ENCODE measurements at regions not wholly inside any gene's neighbourhood (a gene's known extent, or its start where the extent isn't known, plus 50 kb on each side); places are given as distances from the start of the nearest gene placed in this dataset.

DNA sequence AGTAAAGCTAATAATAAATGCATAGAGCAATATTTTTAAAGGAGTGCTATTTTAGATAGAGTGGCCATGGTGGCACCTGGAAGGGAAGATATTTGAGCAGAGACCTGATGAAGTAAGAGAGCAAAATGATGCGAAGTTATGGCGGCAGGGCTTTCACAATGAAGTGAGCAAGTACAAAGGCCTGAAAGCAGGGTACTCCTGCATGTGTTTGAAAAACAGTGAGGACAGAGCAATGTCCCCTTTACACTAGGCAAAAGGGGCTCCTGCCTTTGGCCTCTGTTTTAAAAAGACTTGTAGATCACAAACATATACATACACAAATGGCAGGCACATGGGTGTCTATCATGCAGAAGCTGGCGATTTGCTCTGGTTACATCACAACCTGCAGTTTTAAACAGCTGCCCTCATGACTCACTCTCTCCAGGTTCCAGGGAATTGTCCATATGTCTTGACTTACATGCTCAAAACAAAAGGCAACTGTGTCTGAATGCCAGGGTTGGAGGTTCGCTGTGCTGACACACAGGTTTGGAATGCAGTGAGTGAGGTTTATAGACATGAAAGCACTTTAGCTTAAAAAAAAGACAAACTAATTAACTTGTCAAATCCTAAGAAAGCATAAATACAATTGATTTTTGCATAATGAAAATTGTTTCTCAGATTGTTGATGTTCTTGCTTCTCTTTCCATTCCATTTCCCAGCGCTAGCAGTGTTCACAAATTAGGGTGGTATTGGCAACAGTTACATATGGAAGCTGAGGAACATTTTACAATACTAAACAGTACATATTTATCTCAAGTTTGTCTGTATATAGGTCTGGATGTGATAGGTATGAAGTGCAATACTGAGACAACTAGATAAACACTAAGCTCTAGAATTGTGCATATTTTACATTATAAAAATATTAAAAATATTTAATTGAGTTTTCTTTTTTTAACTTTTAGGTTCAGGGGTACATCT, 313.9 kb downstream of the BARHL2 start:
- Mint-ChIP-seq H3K27ac (no peak overlapping the region), H3K27me3 (ENCODE audit: low read depth in 3 of 3) (peaks cover 0 to 2% (median 2%) of the 10 kb centered on the region in 3 donors)

DNA sequence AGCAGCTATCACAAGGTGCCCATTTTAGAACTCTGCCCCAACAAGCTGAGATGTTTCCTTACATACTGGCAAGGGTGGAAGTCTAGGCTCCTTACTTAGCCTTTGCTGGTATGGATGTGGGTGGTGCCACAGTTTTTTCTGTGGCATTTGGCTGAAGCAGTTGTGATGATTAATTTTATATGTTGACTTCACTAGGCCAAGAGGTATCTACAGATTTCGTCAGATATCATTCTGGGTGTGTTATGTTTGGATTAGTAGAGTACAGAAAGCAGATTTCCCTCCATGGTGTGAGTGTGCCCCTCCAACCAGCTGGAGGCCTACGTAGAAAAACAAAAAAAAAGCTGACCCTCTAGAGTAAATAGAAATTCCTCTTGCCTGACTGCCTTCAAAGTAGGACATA, 317.0 kb downstream of the BARHL2 start:
- no peak for DNase-seq
- Mint-ChIP-seq H3K9me3 (peaks cover 0 to 4% (median 0%) of the 10 kb centered on the region in 6 donors), H3K27ac (no peak overlapping the region), H3K4me3 (no peak overlapping the region), H3K4me1 (no peaks in the 10 kb centered on the region), H3K27me3 (ENCODE audit: low read depth in 3 of 3) (peaks cover 0 to 2% (median 0%) of the 10 kb centered on the region in 3 donors), H3K36me3 (no peaks in the 10 kb centered on the region)

More for the DNA sequence above, 313.9 kb downstream of the BARHL2 start:
- no peaks in the 10 kb centered on the region for H3K4me1 Mint-ChIP-seq
- DNase-seq, result no peak
- H3K9me3 Mint-ChIP-seq, result peaks cover 0 to 4% (median 0%) of the 10 kb centered on the region in 6 donors
- no peaks in the 10 kb centered on the region for H3K36me3 Mint-ChIP-seq
- H3K4me3 Mint-ChIP-seq, result no peak overlapping the region

DNA sequence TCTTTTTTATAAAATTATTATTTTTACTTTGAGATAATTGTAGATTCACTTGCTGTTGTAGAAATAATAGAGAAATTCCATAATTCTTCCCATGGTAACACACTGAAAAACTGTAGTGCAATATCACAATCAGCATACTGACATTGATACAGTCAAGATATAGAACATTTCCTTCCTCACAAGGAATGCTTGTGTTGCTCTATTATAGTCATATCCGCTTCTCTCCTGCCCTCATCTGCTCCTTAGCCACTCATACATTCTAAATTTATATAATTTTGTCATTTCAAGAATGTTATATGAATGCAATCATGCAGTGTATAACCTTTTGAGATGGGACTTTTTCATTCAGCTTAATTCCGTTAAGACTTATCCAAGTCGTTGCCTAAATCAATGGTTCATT, 320.2 kb downstream of the BARHL2 start:
- Mint-ChIP-seq H3K36me3 (no peaks in the 10 kb centered on the region), H3K4me1 (no peaks in the 10 kb centered on the region), H3K9me3 (peaks cover 0 to 4% (median 0%) of the 10 kb centered on the region in 6 donors), H3K4me3 (no peak overlapping the region), H3K27me3 (ENCODE audit: low read depth in 3 of 3) (peaks cover under 1 to 2% (median 2%) of the 10 kb centered on the region in 3 donors), H3K27ac (no peak overlapping the region)
- no peak for DNase-seq

DNA sequence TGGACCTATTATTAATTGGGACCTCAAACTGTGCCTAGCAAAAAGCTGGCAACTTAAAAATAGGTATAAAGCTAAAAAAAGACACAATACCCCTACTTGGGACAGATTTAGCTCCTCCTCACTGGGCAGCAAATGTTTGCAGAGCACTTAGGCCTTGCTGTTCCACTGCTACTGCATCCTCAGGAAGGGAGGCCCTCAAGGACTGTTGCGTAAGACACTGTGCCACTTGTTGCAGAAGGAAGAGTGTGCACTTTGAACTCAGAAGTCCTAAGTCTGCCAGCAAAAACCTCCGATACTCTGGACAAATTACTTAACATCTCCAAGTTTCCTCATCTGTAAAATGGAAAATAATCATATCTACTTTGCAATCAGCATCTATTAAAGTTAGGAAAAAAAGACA, 322.9 kb downstream of the BARHL2 start:
- no peaks in the 10 kb centered on the region for H3K4me1 Mint-ChIP-seq
- peaks cover 0 to 4% (median 0%) of the 10 kb centered on the region in 6 donors for H3K9me3 Mint-ChIP-seq
- H3K36me3 Mint-ChIP-seq, result no peaks in the 10 kb centered on the region
- peaks cover 2 to 4% (median 2%) of the 10 kb centered on the region in 3 donors for H3K27me3 Mint-ChIP-seq (ENCODE audit: low read depth in 3 of 3)
- DNase-seq, result no peak
- no peak overlapping the region for H3K27ac Mint-ChIP-seq
- no peak overlapping the region for H3K4me3 Mint-ChIP-seq

DNA sequence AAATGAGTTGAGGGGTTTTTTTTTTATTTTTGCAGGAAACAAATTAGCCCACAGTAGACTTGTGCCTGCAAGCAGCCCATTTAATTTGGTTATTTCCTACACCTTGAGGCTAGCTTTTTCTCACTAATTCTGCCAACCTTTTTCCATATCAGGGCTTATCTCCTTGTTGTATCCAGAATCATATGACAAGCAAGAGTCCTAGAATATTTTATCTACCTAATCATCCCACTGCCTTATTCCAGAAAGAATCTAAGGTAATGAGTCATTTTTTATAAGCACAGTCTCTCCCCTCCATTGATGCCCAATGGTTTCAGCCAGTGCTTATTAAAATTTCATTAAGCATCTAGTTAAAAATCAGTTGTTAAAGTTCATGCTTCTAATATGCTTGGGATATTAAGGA, 324.1 kb downstream of the BARHL2 start:
- peaks cover 0 to 2% (median 0%) of the 10 kb centered on the region in 6 donors for H3K9me3 Mint-ChIP-seq
- peaks cover 0 to 4% (median 2%) of the 10 kb centered on the region in 3 donors for H3K27me3 Mint-ChIP-seq (ENCODE audit: low read depth in 3 of 3)
- H3K4me1 Mint-ChIP-seq, result no peaks in the 10 kb centered on the region
- DNase-seq, result no peak
- H3K36me3 Mint-ChIP-seq, result no peaks in the 10 kb centered on the region
- no peak overlapping the region for H3K27ac Mint-ChIP-seq
- H3K4me3 Mint-ChIP-seq, result no peak overlapping the region

DNA sequence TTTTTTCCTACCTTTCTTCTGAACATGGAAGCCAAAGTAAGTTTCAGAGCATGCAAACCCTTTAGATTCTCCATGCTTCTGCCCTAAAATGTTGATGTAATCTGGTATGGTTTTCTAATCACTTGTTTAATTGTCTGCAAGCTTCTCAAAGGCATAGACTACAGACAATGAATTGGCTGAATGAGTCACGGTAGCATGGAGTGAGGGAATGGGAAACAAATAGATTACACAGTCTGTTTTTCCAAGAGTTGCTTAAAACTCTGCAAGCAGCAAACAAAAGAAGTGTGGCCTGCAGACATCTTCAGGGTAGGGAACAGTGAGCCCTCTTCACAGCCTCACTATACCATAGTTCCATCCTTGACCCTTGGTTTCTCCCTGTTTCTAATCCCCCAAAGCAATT, 326.0 kb downstream of the BARHL2 start:
- Mint-ChIP-seq H3K27me3 (ENCODE audit: low read depth in 3 of 3) (peaks cover 0 to 4% (median 2%) of the 10 kb centered on the region in 3 donors), H3K4me1 (no peaks in the 10 kb centered on the region), H3K36me3 (no peaks in the 10 kb centered on the region), H3K4me3 (no peak overlapping the region), H3K9me3 (peaks cover 0 to 2% (median 0%) of the 10 kb centered on the region in 6 donors), H3K27ac (no peak overlapping the region)
- no peak for DNase-seq

DNA sequence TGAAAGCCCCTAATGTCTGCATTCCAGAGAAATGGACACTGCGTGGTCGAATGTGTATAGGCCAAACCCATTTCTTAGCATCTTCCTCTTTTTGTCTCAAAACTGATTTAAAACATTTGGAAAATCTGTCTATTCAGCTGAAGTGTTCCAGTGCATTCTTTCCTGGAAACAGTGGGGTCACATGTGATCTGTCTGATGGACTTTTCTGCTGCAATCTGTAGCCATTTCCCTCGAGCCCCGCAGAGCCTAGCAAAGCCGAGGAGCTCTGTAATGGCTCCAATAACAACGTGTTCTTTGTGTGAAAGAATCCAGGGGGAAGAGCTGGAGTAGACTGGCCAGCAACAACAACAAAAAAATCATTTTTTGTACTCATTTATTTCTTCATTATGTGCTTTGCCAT, 329.3 kb downstream of the BARHL2 start:
- H3K27me3 Mint-ChIP-seq (ENCODE audit: low read depth in 3 of 3), result peaks cover 0 to 2% (median 2%) of the 10 kb centered on the region in 3 donors
- no peak overlapping the region for H3K4me3 Mint-ChIP-seq
- H3K27ac Mint-ChIP-seq, result no peak overlapping the region
- no peak for DNase-seq
- H3K36me3 Mint-ChIP-seq, result no peaks in the 10 kb centered on the region
- no peaks in the 10 kb centered on the region for H3K4me1 Mint-ChIP-seq
- no peaks in the 10 kb centered on the region for H3K9me3 Mint-ChIP-seq

DNA sequence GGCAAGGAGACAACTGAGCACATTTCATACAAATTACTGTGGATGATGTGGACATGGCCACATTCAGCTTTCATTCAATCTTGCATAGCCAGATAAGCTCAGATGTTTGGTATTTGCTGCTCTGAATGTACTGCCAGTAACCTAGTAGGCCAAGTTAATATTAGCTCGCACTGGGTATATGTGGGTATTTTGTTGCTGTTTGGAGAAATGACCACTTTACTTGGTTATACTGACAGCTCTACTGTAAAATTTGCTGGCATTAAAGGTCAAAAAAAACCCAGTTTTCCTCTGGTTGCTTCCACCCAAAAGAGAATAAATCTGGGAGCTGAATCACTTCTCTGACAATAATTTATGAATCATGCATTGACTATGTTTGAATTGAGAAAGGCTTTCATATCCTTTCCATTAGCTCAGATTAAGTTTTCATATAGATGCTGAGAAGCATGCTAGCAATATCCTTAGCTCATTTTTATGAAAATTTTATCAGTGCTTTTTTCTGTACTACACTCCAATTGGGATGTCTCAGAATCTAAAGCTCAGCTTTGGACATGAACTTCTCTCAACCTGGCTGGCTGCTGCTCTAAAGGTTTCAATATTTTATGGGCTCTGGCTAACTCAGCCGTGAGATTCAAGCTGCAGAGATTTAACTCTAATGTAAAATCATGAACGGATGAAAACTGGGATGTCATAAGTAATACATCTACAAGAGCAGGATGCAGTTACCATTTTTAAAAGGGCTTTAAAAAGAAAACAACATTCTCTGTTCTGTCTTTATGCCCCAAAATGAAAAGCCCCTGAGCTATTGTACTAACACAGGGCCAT, 330.0 kb downstream of the BARHL2 start:
- Mint-ChIP-seq H3K9me3 (no peaks in the 10 kb centered on the region), H3K36me3 (no peaks in the 10 kb centered on the region), H3K4me1 (no peaks in the 10 kb centered on the region), H3K4me3 (no peak overlapping the region), H3K27me3 (ENCODE audit: low read depth in 3 of 3) (peaks cover 0 to 2% (median 2%) of the 10 kb centered on the region in 3 donors), H3K27ac (no peak overlapping the region)
- DNase-seq, result no peak

DNA sequence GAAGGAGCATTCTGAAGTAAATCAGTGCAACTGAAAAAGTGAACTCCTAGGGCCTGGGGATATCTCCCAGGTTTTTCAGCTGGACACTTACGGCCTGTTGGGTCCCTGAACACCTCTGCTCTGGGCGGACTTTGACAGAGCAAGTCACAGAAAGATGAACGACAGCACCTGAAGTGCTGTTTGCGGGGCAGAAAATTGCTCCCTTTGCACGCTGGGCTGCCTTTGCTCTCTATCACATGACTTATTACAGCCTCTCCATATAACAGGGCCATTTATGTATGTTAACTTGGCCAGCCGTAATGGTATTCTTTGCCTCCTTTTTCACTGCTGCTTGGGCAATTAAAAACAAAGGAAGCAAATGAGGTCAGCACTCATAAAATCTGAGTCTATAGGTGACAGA, 332.9 kb downstream of the BARHL2 start:
- Mint-ChIP-seq H3K36me3 (no peaks in the 10 kb centered on the region), H3K4me3 (no peak overlapping the region), H3K4me1 (no peaks in the 10 kb centered on the region), H3K9me3 (no peaks in the 10 kb centered on the region), H3K27ac (no peak overlapping the region), H3K27me3 (ENCODE audit: low read depth in 3 of 3) (peaks cover 2 to 3% (median 2%) of the 10 kb centered on the region in 3 donors)
- no peak for DNase-seq

DNA sequence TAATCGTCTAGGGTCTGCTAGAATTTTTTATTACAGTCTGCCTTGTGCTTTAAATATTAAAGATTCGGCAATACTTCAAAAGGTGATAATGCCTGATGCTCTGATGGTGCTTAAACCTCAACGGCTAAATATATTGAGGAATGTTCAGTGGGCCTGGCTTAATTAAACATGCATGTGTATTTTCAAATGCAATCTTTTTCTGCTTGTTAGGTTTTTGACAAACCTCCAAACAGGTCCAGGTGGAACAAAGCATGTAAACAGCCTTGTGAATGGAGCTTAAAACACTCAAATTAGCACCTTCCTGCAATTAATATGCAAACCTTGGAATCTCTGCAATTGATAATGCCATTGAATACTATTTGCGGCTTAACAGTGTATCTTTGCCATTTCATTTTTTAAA, 334.9 kb downstream of the BARHL2 start:
- no peaks in the 10 kb centered on the region for H3K9me3 Mint-ChIP-seq
- DNase-seq, result no peak
- no peaks in the 10 kb centered on the region for H3K36me3 Mint-ChIP-seq
- H3K4me3 Mint-ChIP-seq, result no peak overlapping the region
- H3K27ac Mint-ChIP-seq, result no peak overlapping the region
- peaks cover 2 to 3% (median 2%) of the 10 kb centered on the region in 3 donors for H3K27me3 Mint-ChIP-seq (ENCODE audit: low read depth in 3 of 3)
- no peaks in the 10 kb centered on the region for H3K4me1 Mint-ChIP-seq

DNA sequence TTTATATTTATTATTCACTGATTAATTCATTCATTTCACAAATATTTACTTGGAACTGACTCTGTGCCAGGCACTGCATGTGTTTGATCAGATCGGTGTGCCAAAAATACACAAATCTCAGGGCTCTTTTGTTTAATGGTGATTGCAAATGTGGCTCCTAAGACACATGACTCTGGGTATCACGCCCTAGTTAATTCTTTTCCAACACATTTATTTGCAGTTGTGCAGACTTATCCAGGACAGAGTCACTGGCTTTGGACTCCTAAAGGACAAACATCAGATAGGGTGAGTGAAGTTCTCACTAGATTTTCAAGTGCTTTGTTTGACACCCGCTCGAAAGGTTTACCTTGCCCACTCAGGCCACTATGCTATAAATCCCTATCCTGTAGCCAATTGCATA, 335.5 kb downstream of the BARHL2 start:
- Mint-ChIP-seq H3K36me3 (no peaks in the 10 kb centered on the region), H3K27ac (no peak overlapping the region), H3K27me3 (ENCODE audit: low read depth in 3 of 3) (peaks cover 2 to 3% (median 2%) of the 10 kb centered on the region in 3 donors), H3K4me1 (no peaks in the 10 kb centered on the region), H3K4me3 (no peak overlapping the region), H3K9me3 (no peaks in the 10 kb centered on the region)
- no peak for DNase-seq

DNA sequence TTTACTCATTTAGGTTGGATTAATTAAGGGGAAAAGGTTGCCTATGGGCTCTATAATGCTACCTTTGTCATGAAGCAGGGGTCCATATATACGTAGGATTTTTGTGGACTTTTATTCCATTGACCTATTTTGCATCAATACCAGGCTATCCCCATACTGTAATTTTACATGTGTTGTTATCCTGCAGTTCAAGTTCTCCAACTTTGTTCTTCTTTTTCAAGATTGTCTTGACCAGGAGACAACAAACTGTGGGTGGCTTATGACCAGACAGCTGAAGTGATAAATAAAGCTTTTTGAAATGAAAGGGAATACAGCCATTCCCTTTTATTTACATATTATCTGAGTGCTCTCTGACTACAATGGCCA, 345.7 kb downstream of the BARHL2 start:
- Mint-ChIP-seq H3K36me3 (no peaks in the 10 kb centered on the region), H3K27ac (no peak overlapping the region), H3K9me3 (peaks cover 0 to 3% (median 0%) of the 10 kb centered on the region in 6 donors), H3K4me1 (no peaks in the 10 kb centered on the region), H3K27me3 (ENCODE audit: low read depth in 3 of 3) (peaks cover 0 to 6% (median 2%) of the 10 kb centered on the region in 3 donors), H3K4me3 (no peak overlapping the region)
- DNase-seq, result no peak

DNA sequence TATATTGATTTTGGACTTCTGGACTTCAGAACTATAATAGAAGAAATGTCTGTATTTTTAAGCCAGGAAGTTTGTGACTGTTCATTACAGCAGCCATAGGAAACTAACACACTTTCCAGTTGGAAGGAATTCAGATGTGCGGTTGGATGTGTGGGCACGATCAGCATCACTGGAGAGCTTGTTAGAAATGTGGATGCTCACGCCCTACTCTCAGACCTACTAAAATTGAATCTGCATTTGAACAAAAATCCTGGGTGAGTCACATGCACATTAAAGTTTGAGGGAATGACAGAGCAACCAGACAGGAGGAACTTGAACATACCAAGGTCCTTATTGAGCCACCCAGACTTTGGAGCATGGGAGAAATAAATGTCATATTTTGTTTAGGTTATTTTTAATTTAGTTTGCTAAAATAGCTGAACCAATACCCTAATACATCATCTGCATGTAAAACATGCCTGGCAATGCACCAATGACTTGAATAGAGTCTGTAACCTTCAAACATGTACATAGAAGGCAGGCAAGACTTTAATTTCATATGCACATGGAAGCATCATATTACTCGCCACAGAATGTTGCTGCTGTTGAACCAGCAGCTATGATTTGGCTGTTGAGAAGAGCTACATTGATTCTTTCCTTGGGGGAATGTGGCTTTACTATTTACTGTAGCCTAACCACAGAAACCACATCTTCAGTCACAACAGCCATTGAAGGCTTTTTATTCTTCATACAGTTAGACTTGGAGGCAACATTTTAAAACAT, 346.2 kb downstream of the BARHL2 start:
- Mint-ChIP-seq H3K36me3 (no peaks in the 10 kb centered on the region), H3K4me1 (no peaks in the 10 kb centered on the region), H3K9me3 (peaks cover 0 to 3% (median under 1%) of the 10 kb centered on the region in 6 donors), H3K4me3 (no peak overlapping the region), H3K27ac (no peak overlapping the region), H3K27me3 (ENCODE audit: low read depth in 3 of 3) (peaks cover 0 to 6% (median 2%) of the 10 kb centered on the region in 3 donors)
- DNase-seq, result no peak
